A549 (cell line): ENCODE measurements at regions not wholly inside any gene's neighbourhood (a gene's known extent, or its start where the extent isn't known, plus 50 kb on each side); places are given as distances from the start of the nearest gene placed in this dataset.
"Not testable (repeated sequence)": the region's sequence is repeated elsewhere in the genome, so short reads cannot be mapped to it uniquely, and the experiment has no call there.

Experiments used
- CTCF ChIP-seq: fragments of >200 bp; sonication (Bioruptor Twin); formaldehyde crosslinking; IDR thresholded peaks from 3 replicates; pipeline ENCODE4 v1.5.1; 2016
- EP300 ChIP-seq, 2 experiments: fragments of >200 bp; sonication (Bioruptor Twin); formaldehyde crosslinking; IDR thresholded peaks; 2 replicates in 1 of 2; 3 replicates in 1 of 2; pipeline ENCODE4 v1.6.1; 2016 to 2017
- POLR2A ChIP-seq: IDR thresholded peaks from 2 replicates; pipeline ENCODE4 v1.6.1; 2012; ENCODE audit warnings: mild to moderate bottlenecking, low read length
- POLR2AphosphoS2 ChIP-seq: conservative IDR thresholded peaks from 2 replicates; pipeline ENCODE4 v1.6.1; 2012; ENCODE audit warnings: low read length, improper control_type of control experiment, inconsistent platforms
- REST ChIP-seq: fragments of 200-600 bp; sonication (generic); IDR thresholded peaks from 2 replicates; pipeline ENCODE4 v1.6.1; 2016; ENCODE audit warnings: antibody characterized with exemption, mild to moderate bottlenecking, moderate library complexity

- TF ChIP-seq POLR2AphosphoS2; EP300 (IDR thresholded peaks at IDR 0.05); REST; POLR2A; CTCF: not testable (repeated sequence)
Observed at GRCh38 chr17:77342656-77342990, 201.9 kb downstream of the SEC14L1 start.
